ENCODE measurements at regions not wholly inside any gene's neighbourhood (a gene's known extent, or its start where the extent isn't known, plus 50 kb on each side); places are given as distances from the start of the nearest gene placed in this dataset.

DNA sequence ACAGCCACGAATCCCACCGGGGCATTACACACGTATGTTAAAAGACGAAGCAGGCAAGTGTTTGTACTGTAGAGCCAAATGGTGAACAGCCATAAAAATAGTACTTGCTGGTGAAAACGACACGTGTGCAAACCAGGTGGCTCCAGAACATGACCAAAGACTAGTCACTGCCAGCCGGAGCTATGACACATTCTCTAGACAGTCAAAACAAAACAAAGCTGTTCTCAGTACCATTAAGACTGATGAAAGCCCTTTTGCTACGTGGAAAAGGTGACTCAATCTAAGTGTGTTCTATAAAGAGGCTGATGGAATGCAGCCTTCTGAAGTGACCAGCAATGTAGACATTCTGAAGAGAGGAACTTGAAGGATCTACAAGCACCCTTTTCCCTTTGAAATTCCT is 367.7 kb upstream of the NETO1 start:
- Histone ChIP-seq H3K27ac (no peak overlapping the region), H3K4me3 (no peak overlapping the region), H3K4me1 (no peaks in the 10 kb centered on the region), H3K27me3 (no peaks in the 10 kb centered on the region), H3K9me3 (no peaks in the 10 kb centered on the region), H3K36me3 (no peaks in the 10 kb centered on the region)
- 70% methylated on average over 7 to 8 of the region's 8 CpGs for WGBS, 2 donors (ENCODE audit: low coverage in 1 of 2)
- TF ChIP-seq EP300 (IDR thresholded peaks at IDR 0.05) (no peak), POLR2AphosphoS5 (IDR thresholded peaks at IDR 0.05) (no peak), POLR2A (IDR thresholded peaks at IDR 0.05) (no peak)
- TF ChIP-seq, protein P1, sequence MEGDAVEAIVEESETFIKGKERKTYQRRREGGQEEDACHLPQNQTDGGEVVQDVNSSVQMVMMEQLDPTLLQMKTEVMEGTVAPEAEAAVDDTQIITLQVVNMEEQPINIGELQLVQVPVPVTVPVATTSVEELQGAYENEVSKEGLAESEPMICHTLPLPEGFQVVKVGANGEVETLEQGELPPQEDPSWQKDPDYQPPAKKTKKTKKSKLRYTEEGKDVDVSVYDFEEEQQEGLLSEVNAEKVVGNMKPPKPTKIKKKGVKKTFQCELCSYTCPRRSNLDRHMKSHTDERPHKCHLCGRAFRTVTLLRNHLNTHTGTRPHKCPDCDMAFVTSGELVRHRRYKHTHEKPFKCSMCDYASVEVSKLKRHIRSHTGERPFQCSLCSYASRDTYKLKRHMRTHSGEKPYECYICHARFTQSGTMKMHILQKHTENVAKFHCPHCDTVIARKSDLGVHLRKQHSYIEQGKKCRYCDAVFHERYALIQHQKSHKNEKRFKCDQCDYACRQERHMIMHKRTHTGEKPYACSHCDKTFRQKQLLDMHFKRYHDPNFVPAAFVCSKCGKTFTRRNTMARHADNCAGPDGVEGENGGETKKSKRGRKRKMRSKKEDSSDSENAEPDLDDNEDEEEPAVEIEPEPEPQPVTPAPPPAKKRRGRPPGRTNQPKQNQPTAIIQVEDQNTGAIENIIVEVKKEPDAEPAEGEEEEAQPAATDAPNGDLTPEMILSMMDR (IDR thresholded peaks at IDR 0.05), result no peak
- ATAC-seq, result no peak

DNA sequence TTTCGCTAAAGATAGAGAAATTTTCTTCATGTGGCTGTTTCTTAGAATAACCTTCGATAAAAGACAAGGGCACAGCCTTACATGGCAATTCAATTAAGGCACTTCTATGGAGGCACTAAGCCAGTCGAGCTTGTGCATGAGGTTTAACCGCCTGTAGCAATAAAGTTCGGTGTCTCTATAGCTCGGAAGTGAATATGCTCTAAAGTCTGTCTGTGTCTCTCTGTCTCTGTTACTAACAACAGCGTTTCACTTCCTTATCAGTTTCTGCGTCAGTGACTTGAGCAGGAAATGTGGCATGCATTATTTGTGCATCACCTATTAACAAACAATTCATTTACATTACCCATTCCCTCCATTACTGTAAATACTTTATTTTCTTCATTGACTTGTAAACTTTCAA is 365.1 kb upstream of the NETO1 start:
- H3K9me3 ChIP-seq, result no peaks in the 10 kb centered on the region
- WGBS, 2 donors (ENCODE audit: low coverage in 1 of 2), result 71 to 74% methylated on average over 8 of the region's 8 CpGs
- TF ChIP-seq POLR2A (IDR thresholded peaks at IDR 0.05), result no peak
- TF ChIP-seq, protein P1 (IDR thresholded peaks at IDR 0.05), result no peak
- no peaks in the 10 kb centered on the region for H3K27me3 ChIP-seq
- H3K27ac ChIP-seq, result no peak overlapping the region
- no peak for ATAC-seq
- H3K36me3 ChIP-seq, result no peaks in the 10 kb centered on the region
- H3K4me3 ChIP-seq, result no peak overlapping the region
- no peaks in the 10 kb centered on the region for H3K4me1 ChIP-seq

DNA sequence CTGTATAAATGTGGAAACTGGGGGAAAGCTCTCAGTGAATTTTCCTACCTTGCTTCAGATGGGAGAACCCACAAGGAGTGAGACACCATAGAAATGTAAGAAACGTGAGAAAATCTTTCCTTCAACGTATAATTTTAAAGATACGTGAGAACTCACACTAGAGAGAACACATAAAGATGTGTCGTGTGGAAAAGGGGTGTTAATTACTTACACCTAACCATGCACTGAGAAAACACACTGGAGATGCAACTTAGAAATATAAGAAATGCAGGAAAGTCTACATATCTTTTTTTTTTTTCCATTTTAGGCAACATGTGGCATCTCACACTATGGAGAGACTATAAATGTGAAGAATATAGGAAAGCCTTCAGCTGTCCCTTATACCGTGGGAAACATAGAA is 352.9 kb upstream of the NETO1 start:
- H3K27me3 ChIP-seq, result no peaks in the 10 kb centered on the region
- ATAC-seq, result no peak
- H3K4me1 ChIP-seq, result no peaks in the 10 kb centered on the region
- no peaks in the 10 kb centered on the region for H3K36me3 ChIP-seq
- H3K27ac ChIP-seq, result no peak overlapping the region
- no peak overlapping the region for H3K4me3 ChIP-seq
- WGBS, 2 donors (ENCODE audit: low coverage in 1 of 2), result 73 to 82% methylated on average over 5 of the region's 5 CpGs
- TF ChIP-seq EP300 (IDR thresholded peaks at IDR 0.05) (no peak), POLR2A (IDR thresholded peaks at IDR 0.05) (no peak)
- TF ChIP-seq, protein P1 (IDR thresholded peaks at IDR 0.05), result no peak
- peaks cover 0 to 25% (median 0%) of the 10 kb centered on the region in 3 donors for H3K9me3 ChIP-seq

DNA sequence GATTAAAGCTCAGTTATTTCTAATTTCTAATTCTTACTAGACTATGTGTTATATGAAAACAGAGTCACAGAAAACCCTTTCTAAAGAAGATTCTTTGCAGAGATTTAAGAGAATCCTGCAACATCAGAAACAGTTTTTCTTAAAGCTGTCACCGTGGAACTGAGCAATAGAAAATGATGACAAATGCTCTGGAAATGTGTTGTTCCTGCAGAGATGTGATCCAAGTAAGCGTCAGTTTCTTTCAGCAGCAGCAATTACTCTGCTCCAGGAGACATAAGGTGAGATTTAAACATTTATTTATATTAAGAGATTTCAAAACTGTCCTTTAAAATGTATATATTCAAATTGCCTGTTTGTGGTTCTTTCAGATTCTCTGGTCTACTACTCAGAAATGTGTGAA is 350.5 kb upstream of the NETO1 start:
- no peak for TF ChIP-seq POLR2AphosphoS5 (IDR thresholded peaks at IDR 0.05)
- TF ChIP-seq POLR2A (IDR thresholded peaks at IDR 0.05), result no peak
- TF ChIP-seq EP300 (IDR thresholded peaks at IDR 0.05), result no peak
- TF ChIP-seq, protein P1 (IDR thresholded peaks at IDR 0.05), result no peak
- no peak for ATAC-seq
- 27 to 61% methylated on average over 2 of the region's 2 CpGs for WGBS, 2 donors (ENCODE audit: low coverage in 1 of 2)
- no peak overlapping the region for H3K4me3 ChIP-seq
- H3K36me3 ChIP-seq, result no peaks in the 10 kb centered on the region
- no peaks in the 10 kb centered on the region for H3K27me3 ChIP-seq
- H3K27ac ChIP-seq, result no peak overlapping the region
- H3K4me1 ChIP-seq, result no peaks in the 10 kb centered on the region
- H3K9me3 ChIP-seq, result peaks cover 0 to 25% (median 0%) of the 10 kb centered on the region in 3 donors

DNA sequence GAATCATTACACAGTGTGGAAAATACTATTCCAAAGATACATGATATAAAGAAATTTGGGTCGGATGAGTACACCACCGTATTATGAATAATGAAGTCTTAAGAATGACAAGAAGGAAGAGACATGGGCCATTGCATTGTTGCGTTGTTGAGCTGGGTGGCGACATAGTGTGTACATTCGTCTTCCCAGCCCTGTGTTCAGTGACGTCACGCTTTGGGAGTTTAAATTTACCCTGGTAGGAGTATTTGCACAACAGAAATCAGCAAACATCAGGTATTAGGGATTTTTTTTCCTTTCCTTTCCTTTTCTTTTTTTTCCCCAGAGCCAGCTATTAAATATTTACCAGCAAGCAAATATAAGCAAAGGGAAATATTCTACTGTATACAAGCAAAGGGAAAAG is 347.2 kb upstream of the NETO1 start:
- no peak for ATAC-seq

More for the DNA sequence above, 347.2 kb upstream of the NETO1 start:
- Histone ChIP-seq H3K27ac (no peak overlapping the region), H3K27me3 (no peaks in the 10 kb centered on the region), H3K9me3 (peaks cover 0 to 10% (median 0%) of the 10 kb centered on the region in 3 donors), H3K4me3 (no peak overlapping the region), H3K36me3 (no peaks in the 10 kb centered on the region), H3K4me1 (no peaks in the 10 kb centered on the region)
- 81 to 89% methylated on average over 5 to 7 of the region's 7 CpGs for WGBS, 2 donors (ENCODE audit: low coverage in 1 of 2)
- TF ChIP-seq, protein P1 (IDR thresholded peaks at IDR 0.05), result no peak
- TF ChIP-seq EP300 (IDR thresholded peaks at IDR 0.05) (no peak), POLR2A (IDR thresholded peaks at IDR 0.05) (no peak), POLR2AphosphoS5 (IDR thresholded peaks at IDR 0.05) (no peak)

All from gastroesophageal sphincter (tissue), 4 donors.